SK-N-SH (cell line): ENCODE measurements at regions not wholly inside any gene's neighbourhood (a gene's known extent, or its start where the extent isn't known, plus 50 kb on each side); places are given as distances from the start of the nearest gene placed in this dataset.

Experiments
- CTCF ChIA-PET: fragments of 300-600, 350-600 bp; formaldehyde crosslinking; extraction: SDS; loops from one replicate; lab custom pipeline; 2021; lab: Yijun Ruan, JAX
- POLR2A ChIA-PET: fragments of 350-600 bp; sonication (Branson Sonifier 250); formaldehyde crosslinking; extraction: SDS; loops from one replicate; lab custom pipeline; 2020; ENCODE audit warnings: antibody characterized with exemption, inconsistent platforms; lab: Yijun Ruan, JAX
- DNase-seq: peaks from one replicate; pipeline ENCODE4 v3.0.0; 2012
- H2AFZ ChIP-seq: fragments of 200-600 bp; sonication (generic); 2 replicates; pipeline ENCODE4 v1.8.1; 2016; ENCODE audit warnings: antibody characterized with exemption, mild to moderate bottlenecking, low read depth
- H3F3A ChIP-seq: fragments of 200-600 bp; sonication (generic); replicated peaks from 2 replicates; pipeline ENCODE3; 2016; ENCODE audit warnings: antibody characterized with exemption, mild to moderate bottlenecking; ENCODE audit not compliant: insufficient read depth
- H3K27ac ChIP-seq, 2 experiments: fragments of 200-500 bp in 1 of 2; fragments of 200-600 bp in 1 of 2; sonication (Bioruptor generic) in 1 of 2; sonication (generic), shearing (Covaris generic) in 1 of 2; 2 replicates each; pipeline versions ENCODE4 v1.5.1 to v1.6.1; 2014 to 2016; ENCODE audit warnings: low read depth in 2 of 2, inconsistent platforms in 1 of 2, low read length in 1 of 2, mild to moderate bottlenecking in 1 of 2, mixed read lengths in 1 of 2
- H3K27me3 ChIP-seq: fragments of 200-600 bp; sonication (generic), shearing (Covaris generic); 2 replicates; pipeline ENCODE4 v1.6.1; 2016; ENCODE audit warnings: mixed run types; ENCODE audit not compliant: insufficient read depth
- H3K36me3 ChIP-seq, 2 experiments: fragments of 200-500 bp in 1 of 2; fragments of 200-600 bp in 1 of 2; sonication (Bioruptor generic) in 1 of 2; sonication (generic) in 1 of 2; replicated peaks in 1 of 2; 2 replicates each; pipeline versions ENCODE3 to v1.5.1; 2014 to 2016; ENCODE audit warnings: low read length in 1 of 2, mild to moderate bottlenecking in 1 of 2; ENCODE audit not compliant: insufficient read depth in 2 of 2, control insufficient read depth in 1 of 2
- H3K4me1 ChIP-seq, 2 experiments: fragments of 200-500 bp in 1 of 2; fragments of 200-600 bp in 1 of 2; sonication (Bioruptor generic) in 1 of 2; sonication (generic), shearing (Covaris generic) in 1 of 2; 2 replicates each; pipeline versions ENCODE4 v1.5.1 to v1.6.1; 2014 to 2016; ENCODE audit warnings: low read depth in 1 of 2, low read length in 1 of 2, mixed run types in 1 of 2; ENCODE audit not compliant: insufficient read depth in 2 of 2, control insufficient read depth in 1 of 2
- H3K4me2 ChIP-seq: fragments of 200-600 bp; sonication (generic), shearing (Covaris generic); 2 replicates; pipeline ENCODE4 v1.6.1; 2017; ENCODE audit warnings: mixed run types
- H3K4me3 ChIP-seq, 2 experiments: fragments of 200-500 bp in 1 of 2; fragments of 200-600 bp in 1 of 2; sonication (Bioruptor generic) in 1 of 2; sonication (generic), shearing (Covaris generic) in 1 of 2; 2 replicates each; pipeline versions ENCODE4 v1.5.1 to v1.8.1; 2014 to 2016; ENCODE audit warnings: low read depth in 2 of 2, inconsistent platforms in 1 of 2, low read length in 1 of 2, mild to moderate bottlenecking in 1 of 2, mixed read lengths in 1 of 2, moderate library complexity in 1 of 2
- H3K79me2 ChIP-seq: fragments of 200-600 bp; sonication (generic); 2 replicates; pipeline ENCODE4 v1.8.1; 2017; ENCODE audit warnings: mild to moderate bottlenecking; ENCODE audit not compliant: insufficient read depth
- H3K9ac ChIP-seq: fragments of 200-600 bp; sonication (generic); 2 replicates; pipeline ENCODE4 v1.6.1; 2017; ENCODE audit warnings: mixed run types
- H3K9me2 ChIP-seq: fragments of 200-600 bp; sonication (generic); 2 replicates; pipeline ENCODE4 v1.6.1; 2017; ENCODE audit warnings: mixed run types
- H3K9me3 ChIP-seq: fragments of 200-600 bp; sonication (generic); 2 replicates; pipeline ENCODE4 v1.6.1; 2017; ENCODE audit warnings: mixed run types, mild to moderate bottlenecking, moderate library complexity
- H4K20me1 ChIP-seq: fragments of 200-600 bp; sonication (generic); 2 replicates; pipeline ENCODE4 v1.6.1; 2017; ENCODE audit warnings: mild to moderate bottlenecking, mixed run types; ENCODE audit not compliant: insufficient read depth
- CHD2 ChIP-seq: fragments of 150-350 bp; IDR thresholded peaks from 2 replicates; pipeline ENCODE4 v1.6.1; 2018; ENCODE audit warnings: low read length; ENCODE audit not compliant: partially characterized antibody
- ELF1 ChIP-seq: IDR thresholded peaks from 2 replicates; pipeline ENCODE4 v1.4.0; 2012
- EP300 ChIP-seq, 2 experiments: IDR thresholded peaks; 2 replicates each; pipeline versions ENCODE4 v1.4.0 to v1.6.1; 2012; ENCODE audit warnings: borderline replicate concordance in 1 of 2, low read depth in 1 of 2, low read length in 1 of 2
- FOXM1 ChIP-seq: IDR thresholded peaks from 2 replicates; pipeline ENCODE4 v1.4.0; 2012; ENCODE audit warnings: low read depth, mild to moderate bottlenecking
- GABPA ChIP-seq: IDR thresholded peaks from 2 replicates; pipeline ENCODE4 v1.4.0; 2012; ENCODE audit warnings: low read depth, mild to moderate bottlenecking
- MEF2A ChIP-seq: IDR thresholded peaks from 2 replicates; pipeline ENCODE4 v1.4.0; 2012; ENCODE audit warnings: low read depth, borderline replicate concordance
- RAD21 ChIP-seq: IDR thresholded peaks from 2 replicates; pipeline ENCODE4 v1.6.1; 2012; ENCODE audit warnings: mild to moderate bottlenecking, low read length
- RFX5 ChIP-seq: IDR thresholded peaks from 2 replicates; pipeline ENCODE4 v1.6.1; 2012; ENCODE audit warnings: mild to moderate bottlenecking, improper control_type of control experiment, low read length
- RXRA ChIP-seq: IDR thresholded peaks from 2 replicates; pipeline ENCODE4 v1.4.0; 2012; ENCODE audit warnings: low read depth, mild to moderate bottlenecking, borderline replicate concordance
- SMC3 ChIP-seq: IDR thresholded peaks from 2 replicates; pipeline ENCODE4 v1.6.1; 2012; ENCODE audit warnings: low read depth, low read length, improper control_type of control experiment
- TAF1 ChIP-seq: IDR thresholded peaks from 2 replicates; pipeline ENCODE4 v1.6.1; 2012; ENCODE audit warnings: low read depth, mild to moderate bottlenecking, low read length, moderate library complexity, borderline replicate concordance
- YY1 ChIP-seq: IDR thresholded peaks from 2 replicates; pipeline ENCODE4 v1.4.0; 2012; ENCODE audit warnings: low read depth, mild to moderate bottlenecking
- WGBS: methylation state at CpG from one replicate; pipeline ENCODE4 v1.1.6; 2017; ENCODE audit warnings: low lambda C conversion rate; 5-methylcytosine and 5-hydroxymethylcytosine counted together
- TF ChIP-seq, protein P1 (sequence below): fragments of 200-600 bp; sonication (generic); IDR thresholded peaks from 2 replicates; pipeline ENCODE4 v1.6.1; 2017; ENCODE audit warnings: antibody characterized with exemption, mild to moderate bottlenecking, moderate library complexity
- TF ChIP-seq, protein P2 (sequence below): fragments of 150-350 bp; IDR thresholded peaks from 2 replicates; pipeline ENCODE4 v1.6.1; 2017; ENCODE audit warnings: antibody characterized with exemption, low read length, low read depth, borderline replicate concordance
- TF ChIP-seq, protein P3 (sequence below): IDR thresholded peaks from 2 replicates; pipeline ENCODE4; 2012
- TF ChIP-seq, protein P4 (sequence below): IDR thresholded peaks from 2 replicates; pipeline ENCODE4 v1.6.1; 2012; ENCODE audit warnings: mild to moderate bottlenecking, low read depth, low read length, moderate library complexity

DNA sequence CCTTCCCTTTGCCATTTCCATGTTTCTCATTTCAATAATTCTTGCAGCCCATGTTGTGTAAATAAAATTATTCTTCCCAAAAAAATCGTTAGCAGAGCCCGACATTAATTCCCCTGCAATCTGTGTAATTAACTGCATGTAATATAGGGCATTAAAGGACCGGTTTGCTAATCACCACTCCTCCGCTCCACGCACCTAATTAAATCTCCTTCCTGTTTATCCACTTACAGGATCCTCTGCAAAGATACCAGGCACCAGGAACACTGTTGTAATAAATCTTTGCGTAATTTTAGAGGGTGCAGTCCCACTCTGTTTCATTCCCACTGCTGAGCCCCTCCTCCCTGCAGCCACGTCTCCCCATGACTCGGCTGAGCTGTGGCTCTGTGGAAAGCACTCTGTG is 105.0 kb upstream of the PPP1R26 start:
- H3K36me3 ChIP-seq: no peaks in the 10 kb centered on the region
- no peak overlapping the region for H3K27ac ChIP-seq
- H3K4me3 ChIP-seq: no peak overlapping the region
- no peak overlapping the region for H3K9ac ChIP-seq
- CTCF ChIA-PET: no interaction called here
- H3K79me2 ChIP-seq: no peaks in the 10 kb centered on the region
- no peaks in the 10 kb centered on the region for H3K9me2 ChIP-seq
- no peak for DNase-seq
- H2AFZ ChIP-seq: no peak overlapping the region
- no peak overlapping the region for H3K4me2 ChIP-seq
- no peaks in the 10 kb centered on the region for H3F3A ChIP-seq
- H3K9me3 ChIP-seq: no peaks in the 10 kb centered on the region
- POLR2A ChIA-PET: no interaction called here
- peaks cover 0 to 8% of the 10 kb centered on the region in 2 experiments; a peak in 1 of 4 replicates for H3K4me1 ChIP-seq
- WGBS: 23% methylated on average over 8 of the region's 8 CpGs
- TF ChIP-seq ELF1 (no peak), RAD21 (no peak), RFX5 (no peak), FOXM1 (no peak), TAF1 (no peak), EP300 (IDR thresholded peaks at IDR 0.05; ENCODE audit: borderline replicate concordance in 1 of 2, low read depth in 1 of 2, low read length in 1 of 2) (no peak), SMC3 (no peak), MEF2A (no peak), GABPA (no peak), RXRA (no peak), CHD2 (no peak), YY1 (no peak)
- TF ChIP-seq, protein P1, sequence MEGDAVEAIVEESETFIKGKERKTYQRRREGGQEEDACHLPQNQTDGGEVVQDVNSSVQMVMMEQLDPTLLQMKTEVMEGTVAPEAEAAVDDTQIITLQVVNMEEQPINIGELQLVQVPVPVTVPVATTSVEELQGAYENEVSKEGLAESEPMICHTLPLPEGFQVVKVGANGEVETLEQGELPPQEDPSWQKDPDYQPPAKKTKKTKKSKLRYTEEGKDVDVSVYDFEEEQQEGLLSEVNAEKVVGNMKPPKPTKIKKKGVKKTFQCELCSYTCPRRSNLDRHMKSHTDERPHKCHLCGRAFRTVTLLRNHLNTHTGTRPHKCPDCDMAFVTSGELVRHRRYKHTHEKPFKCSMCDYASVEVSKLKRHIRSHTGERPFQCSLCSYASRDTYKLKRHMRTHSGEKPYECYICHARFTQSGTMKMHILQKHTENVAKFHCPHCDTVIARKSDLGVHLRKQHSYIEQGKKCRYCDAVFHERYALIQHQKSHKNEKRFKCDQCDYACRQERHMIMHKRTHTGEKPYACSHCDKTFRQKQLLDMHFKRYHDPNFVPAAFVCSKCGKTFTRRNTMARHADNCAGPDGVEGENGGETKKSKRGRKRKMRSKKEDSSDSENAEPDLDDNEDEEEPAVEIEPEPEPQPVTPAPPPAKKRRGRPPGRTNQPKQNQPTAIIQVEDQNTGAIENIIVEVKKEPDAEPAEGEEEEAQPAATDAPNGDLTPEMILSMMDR: no peak
- TF ChIP-seq, protein P2, sequence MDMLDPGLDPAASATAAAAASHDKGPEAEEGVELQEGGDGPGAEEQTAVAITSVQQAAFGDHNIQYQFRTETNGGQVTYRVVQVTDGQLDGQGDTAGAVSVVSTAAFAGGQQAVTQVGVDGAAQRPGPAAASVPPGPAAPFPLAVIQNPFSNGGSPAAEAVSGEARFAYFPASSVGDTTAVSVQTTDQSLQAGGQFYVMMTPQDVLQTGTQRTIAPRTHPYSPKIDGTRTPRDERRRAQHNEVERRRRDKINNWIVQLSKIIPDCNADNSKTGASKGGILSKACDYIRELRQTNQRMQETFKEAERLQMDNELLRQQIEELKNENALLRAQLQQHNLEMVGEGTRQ: no peak
- TF ChIP-seq, protein P3, sequence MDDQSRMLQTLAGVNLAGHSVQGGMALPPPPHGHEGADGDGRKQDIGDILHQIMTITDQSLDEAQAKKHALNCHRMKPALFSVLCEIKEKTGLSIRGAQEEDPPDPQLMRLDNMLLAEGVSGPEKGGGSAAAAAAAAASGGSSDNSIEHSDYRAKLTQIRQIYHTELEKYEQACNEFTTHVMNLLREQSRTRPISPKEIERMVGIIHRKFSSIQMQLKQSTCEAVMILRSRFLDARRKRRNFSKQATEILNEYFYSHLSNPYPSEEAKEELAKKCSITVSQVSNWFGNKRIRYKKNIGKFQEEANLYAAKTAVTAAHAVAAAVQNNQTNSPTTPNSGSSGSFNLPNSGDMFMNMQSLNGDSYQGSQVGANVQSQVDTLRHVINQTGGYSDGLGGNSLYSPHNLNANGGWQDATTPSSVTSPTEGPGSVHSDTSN: no peak
- TF ChIP-seq, protein P4, sequence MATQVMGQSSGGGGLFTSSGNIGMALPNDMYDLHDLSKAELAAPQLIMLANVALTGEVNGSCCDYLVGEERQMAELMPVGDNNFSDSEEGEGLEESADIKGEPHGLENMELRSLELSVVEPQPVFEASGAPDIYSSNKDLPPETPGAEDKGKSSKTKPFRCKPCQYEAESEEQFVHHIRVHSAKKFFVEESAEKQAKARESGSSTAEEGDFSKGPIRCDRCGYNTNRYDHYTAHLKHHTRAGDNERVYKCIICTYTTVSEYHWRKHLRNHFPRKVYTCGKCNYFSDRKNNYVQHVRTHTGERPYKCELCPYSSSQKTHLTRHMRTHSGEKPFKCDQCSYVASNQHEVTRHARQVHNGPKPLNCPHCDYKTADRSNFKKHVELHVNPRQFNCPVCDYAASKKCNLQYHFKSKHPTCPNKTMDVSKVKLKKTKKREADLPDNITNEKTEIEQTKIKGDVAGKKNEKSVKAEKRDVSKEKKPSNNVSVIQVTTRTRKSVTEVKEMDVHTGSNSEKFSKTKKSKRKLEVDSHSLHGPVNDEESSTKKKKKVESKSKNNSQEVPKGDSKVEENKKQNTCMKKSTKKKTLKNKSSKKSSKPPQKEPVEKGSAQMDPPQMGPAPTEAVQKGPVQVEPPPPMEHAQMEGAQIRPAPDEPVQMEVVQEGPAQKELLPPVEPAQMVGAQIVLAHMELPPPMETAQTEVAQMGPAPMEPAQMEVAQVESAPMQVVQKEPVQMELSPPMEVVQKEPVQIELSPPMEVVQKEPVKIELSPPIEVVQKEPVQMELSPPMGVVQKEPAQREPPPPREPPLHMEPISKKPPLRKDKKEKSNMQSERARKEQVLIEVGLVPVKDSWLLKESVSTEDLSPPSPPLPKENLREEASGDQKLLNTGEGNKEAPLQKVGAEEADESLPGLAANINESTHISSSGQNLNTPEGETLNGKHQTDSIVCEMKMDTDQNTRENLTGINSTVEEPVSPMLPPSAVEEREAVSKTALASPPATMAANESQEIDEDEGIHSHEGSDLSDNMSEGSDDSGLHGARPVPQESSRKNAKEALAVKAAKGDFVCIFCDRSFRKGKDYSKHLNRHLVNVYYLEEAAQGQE: no peak
- H4K20me1 ChIP-seq: no peaks in the 10 kb centered on the region
- H3K27me3 ChIP-seq: no peaks in the 10 kb centered on the region
